HEK293T (cell line): ENCODE measurements at regions not wholly inside any gene's neighbourhood (a gene's known extent, or its start where the extent isn't known, plus 50 kb on each side); places are given as distances from the start of the nearest gene placed in this dataset.

Experiments
- CTCF ChIA-PET: fragments of 350-600 bp; formaldehyde crosslinking; extraction: SDS; loops from one replicate; lab custom pipeline; 2021; ENCODE audit warnings: antibody characterized with exemption, inconsistent platforms; lab: Yijun Ruan, JAX
- POLR2A ChIA-PET: fragments of 350-600 bp; formaldehyde crosslinking; extraction: SDS; loops from one replicate; lab custom pipeline; 2020; ENCODE audit warnings: antibody characterized with exemption, inconsistent platforms; lab: Yijun Ruan, JAX
- DNase-seq: peaks from one replicate; pipeline ENCODE4 v3.0.0; 2012; ENCODE audit warnings: mixed read lengths; ENCODE audit errors: extremely low spot score
- ARNT ChIP-seq: fragments of 450-650 bp; IDR thresholded peaks from 2 replicates; pipeline ENCODE4 v1.6.1; 2017; ENCODE audit warnings: mild to moderate bottlenecking
- BHLHE40 ChIP-seq: fragments of 450-650 bp; IDR thresholded peaks from 2 replicates; pipeline ENCODE4 v1.6.1; 2016; ENCODE audit warnings: mild to moderate bottlenecking, moderate library complexity, borderline replicate concordance
- CTBP1 ChIP-seq: fragments of 450-650 bp; IDR thresholded peaks from 2 replicates; pipeline ENCODE4 v1.6.1; 2016; ENCODE audit warnings: borderline replicate concordance
- ELF4 ChIP-seq: fragments of 450-650 bp; IDR thresholded peaks from 2 replicates; pipeline ENCODE4 v1.6.1; 2017; ENCODE audit warnings: antibody characterized with exemption
- FOXA1 ChIP-seq: fragments of 450-650 bp; IDR thresholded peaks from 2 replicates; pipeline ENCODE4 v1.6.1; 2016; ENCODE audit warnings: mild to moderate bottlenecking
- FOXK2 ChIP-seq: fragments of 450-650 bp; IDR thresholded peaks from 2 replicates; pipeline ENCODE4 v1.6.1; 2016; ENCODE audit warnings: mild to moderate bottlenecking
- FOXM1 ChIP-seq: fragments of 450-650 bp; IDR thresholded peaks from 2 replicates; pipeline ENCODE4 v1.6.1; 2017; ENCODE audit warnings: mild to moderate bottlenecking, borderline replicate concordance
- HDGF ChIP-seq: fragments of 450-650 bp; IDR thresholded peaks from 2 replicates; pipeline ENCODE4 v1.6.1; 2017; ENCODE audit warnings: antibody characterized with exemption, borderline replicate concordance
- L3MBTL2 ChIP-seq: fragments of 450-650 bp; conservative IDR thresholded peaks from 2 replicates; pipeline ENCODE4 v1.6.1; 2016; ENCODE audit warnings: mild to moderate bottlenecking
- LEF1 ChIP-seq: fragments of 450-650 bp; IDR thresholded peaks from 2 replicates; pipeline ENCODE4 v1.6.1; 2017; ENCODE audit warnings: mild to moderate bottlenecking, borderline replicate concordance
- NFRKB ChIP-seq: fragments of 450-650 bp; IDR thresholded peaks from 2 replicates; pipeline ENCODE4 v1.6.1; 2016; ENCODE audit warnings: mild to moderate bottlenecking, moderate library complexity
- SP1 ChIP-seq: fragments of 450-650 bp; IDR thresholded peaks from 2 replicates; pipeline ENCODE4 v1.6.1; 2017
- SUZ12 ChIP-seq: fragments of 450-650 bp; IDR thresholded peaks from 2 replicates; pipeline ENCODE4 v1.6.1; 2016; ENCODE audit warnings: mild to moderate bottlenecking
- TARDBP ChIP-seq: fragments of 450-650 bp; IDR thresholded peaks from 2 replicates; pipeline ENCODE4 v1.6.1; 2016
- ZNF384 ChIP-seq: fragments of 450-650 bp; IDR thresholded peaks from 2 replicates; pipeline ENCODE4 v1.6.1; 2016
- TF ChIP-seq, protein P1 (sequence below): fragments of 450-650 bp; IDR thresholded peaks from 2 replicates; pipeline ENCODE4 v1.6.1; 2016

DNA sequence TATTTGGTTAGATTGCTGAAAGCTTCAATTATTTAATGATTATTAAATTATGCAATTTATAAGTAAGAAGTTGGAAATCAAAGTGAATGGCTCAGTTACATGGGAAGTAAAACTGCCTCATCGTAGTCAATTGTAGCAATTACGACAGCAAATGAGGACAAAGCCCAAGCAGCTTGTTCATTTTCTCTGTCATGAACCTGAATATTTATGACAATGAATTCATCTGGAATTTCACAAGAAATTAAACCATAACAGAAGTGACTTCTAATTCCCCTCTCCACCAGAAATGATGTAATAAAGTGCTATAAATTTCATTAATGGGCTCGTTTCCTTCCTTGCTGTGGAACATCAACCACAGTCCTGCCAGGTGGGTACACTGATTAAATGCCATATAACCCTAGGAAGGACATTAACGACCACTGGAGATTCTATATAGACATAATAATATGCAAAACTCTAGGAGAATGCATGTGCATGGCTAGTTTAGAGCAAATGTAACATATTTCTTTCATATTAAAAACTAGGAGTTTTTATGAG is 273.8 kb upstream of the DCBLD2 start:
- no peak for DNase-seq
- TF ChIP-seq SP1, result no peak
- TF ChIP-seq FOXM1, result no peak
- TF ChIP-seq ZNF384, result no peak
- ChIA-PET CTCF (no interaction called here), POLR2A (interaction anchor here (0.6 kb wide), 1 partner anchor 351 kb away, joined by 4 read pairs; no protein-coding TSS in a partner anchor)

DNA sequence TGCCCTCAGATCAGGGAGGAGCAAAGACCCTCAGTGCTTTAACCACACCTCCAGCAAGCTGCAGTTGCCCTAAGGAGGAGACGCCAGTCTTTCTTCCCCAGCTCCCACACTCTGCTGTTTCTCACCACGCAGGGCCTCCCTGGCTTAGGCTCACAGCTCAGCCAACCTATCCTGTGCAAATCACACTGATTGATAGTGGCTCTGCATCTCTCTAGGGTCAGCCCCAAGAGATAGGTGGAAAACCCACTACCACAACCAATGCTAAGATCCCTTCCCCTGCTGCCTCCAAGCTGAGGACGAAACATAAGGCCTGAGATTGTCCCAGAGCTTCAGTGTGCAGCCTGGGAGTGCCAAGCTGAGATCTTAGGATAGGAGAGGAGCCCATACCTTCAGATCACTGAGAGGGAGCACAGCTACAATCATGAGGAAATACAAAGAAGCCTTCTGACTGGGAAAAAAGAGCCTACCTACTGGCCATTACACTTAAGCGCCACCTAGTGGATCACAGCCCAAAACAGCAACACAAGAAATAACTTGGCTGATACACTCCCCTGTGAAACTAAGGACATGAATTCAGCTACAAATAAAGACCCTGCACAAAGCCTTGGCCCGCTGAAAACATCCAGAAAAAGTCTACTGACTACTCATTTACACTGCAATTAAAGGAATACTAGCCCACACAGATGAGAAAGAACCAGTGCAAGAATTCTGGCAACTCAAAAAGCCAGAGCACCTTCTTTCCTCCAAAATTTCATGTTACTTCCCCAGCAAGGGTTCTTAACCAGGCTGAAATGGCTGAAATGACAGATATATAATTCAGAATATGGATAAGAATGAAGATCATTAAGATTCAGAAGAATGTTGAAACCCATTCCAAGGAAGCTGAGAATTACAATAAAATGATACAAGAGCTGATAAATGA is 271.5 kb upstream of the DCBLD2 start:
- POLR2A ChIA-PET, result no interaction called here

DNA sequence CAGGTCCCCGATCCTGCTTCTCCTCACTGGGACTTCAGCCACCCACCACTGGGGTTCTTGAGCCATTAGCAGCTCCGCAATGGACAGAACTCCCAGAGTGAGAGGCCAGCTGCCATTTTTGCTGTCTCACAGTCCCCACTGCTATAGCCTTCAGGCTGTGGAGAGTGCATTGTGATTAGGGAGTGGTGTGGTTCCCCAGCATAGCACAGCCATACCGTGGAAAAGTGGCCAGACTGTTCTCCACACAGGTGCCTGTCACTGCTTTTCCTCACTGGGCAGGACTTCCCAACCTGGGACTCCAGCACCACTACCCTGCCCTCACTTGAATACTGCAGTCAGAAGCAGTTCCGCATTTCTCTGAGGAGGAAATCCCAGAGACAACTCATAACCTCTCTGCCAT is 270.3 kb upstream of the DCBLD2 start:
- POLR2A ChIA-PET, result no interaction called here
- DNase-seq, result no peak
- CTCF ChIA-PET, result no interaction called here
- TF ChIP-seq CTBP1, result no peak
- TF ChIP-seq, protein P1, sequence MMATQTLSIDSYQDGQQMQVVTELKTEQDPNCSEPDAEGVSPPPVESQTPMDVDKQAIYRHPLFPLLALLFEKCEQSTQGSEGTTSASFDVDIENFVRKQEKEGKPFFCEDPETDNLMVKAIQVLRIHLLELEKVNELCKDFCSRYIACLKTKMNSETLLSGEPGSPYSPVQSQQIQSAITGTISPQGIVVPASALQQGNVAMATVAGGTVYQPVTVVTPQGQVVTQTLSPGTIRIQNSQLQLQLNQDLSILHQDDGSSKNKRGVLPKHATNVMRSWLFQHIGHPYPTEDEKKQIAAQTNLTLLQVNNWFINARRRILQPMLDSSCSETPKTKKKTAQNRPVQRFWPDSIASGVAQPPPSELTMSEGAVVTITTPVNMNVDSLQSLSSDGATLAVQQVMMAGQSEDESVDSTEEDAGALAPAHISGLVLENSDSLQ, result no peak
- TF ChIP-seq HDGF, result no peak
- TF ChIP-seq ELF4, result no peak
- TF ChIP-seq SUZ12, result no peak
- no peak for TF ChIP-seq ARNT
- no peak for TF ChIP-seq FOXM1
- no peak for TF ChIP-seq ZNF384

More for the DNA sequence above, 271.5 kb upstream of the DCBLD2 start:
- CTCF ChIA-PET, result interaction anchor here (0.6 to 1.7 kb wide), 8 partner anchors 10 to 959 kb away, joined by 3 to 9 read pairs (median 3); no protein-coding TSS in a partner anchor
- peak; percentile 45 for DNase-seq
- TF ChIP-seq SP1 (no peak), ELF4 (no peak), ARNT (no peak), LEF1 (no peak), SUZ12 (no peak), NFRKB (no peak), L3MBTL2 (no peak), TARDBP (no peak), CTBP1 (no peak), FOXM1 (no peak), HDGF (no peak), FOXK2 (no peak), FOXA1 (no peak), ZNF384 (no peak)
- TF ChIP-seq, protein P1, result no peak

DNA sequence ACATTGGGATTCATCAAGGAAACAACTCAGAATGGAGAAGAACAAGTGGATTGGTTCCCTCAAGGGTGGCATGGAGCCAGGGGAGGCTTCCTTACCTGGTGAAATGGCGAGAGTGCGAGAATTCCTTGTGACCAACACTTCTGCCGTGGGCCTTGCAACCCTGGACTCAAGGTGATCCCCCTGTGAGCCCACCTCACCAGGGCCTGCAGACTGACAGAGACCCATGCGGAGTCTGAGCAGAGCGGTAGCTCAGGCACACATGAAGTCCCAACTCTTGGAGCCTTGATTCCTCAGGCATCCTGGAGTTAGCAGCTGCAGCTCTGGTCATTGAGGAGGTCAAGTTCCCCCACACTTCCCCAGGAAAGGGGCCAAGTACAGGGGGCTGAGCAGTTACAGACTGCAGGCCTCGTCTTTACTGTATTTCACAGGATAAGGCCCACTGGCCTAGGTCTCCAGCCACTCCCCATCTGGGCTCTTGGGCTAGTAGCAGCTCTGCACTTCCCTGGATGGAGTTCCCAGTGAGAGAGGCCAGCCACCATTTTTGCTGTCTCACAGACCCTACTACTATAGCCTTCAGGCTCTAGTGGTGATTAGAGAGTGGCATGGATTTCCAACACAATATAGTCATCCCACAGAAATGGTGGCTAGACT is 269.5 kb upstream of the DCBLD2 start:
- no peak for DNase-seq
- TF ChIP-seq NFRKB (no peak), FOXK2 (no peak), ZNF384 (no peak), LEF1 (no peak), TARDBP (no peak), FOXA1 (no peak), CTBP1 (no peak), SUZ12 (no peak)
- TF ChIP-seq, protein P1, result no peak
- ChIA-PET POLR2A (no interaction called here), CTCF (no interaction called here)

DNA sequence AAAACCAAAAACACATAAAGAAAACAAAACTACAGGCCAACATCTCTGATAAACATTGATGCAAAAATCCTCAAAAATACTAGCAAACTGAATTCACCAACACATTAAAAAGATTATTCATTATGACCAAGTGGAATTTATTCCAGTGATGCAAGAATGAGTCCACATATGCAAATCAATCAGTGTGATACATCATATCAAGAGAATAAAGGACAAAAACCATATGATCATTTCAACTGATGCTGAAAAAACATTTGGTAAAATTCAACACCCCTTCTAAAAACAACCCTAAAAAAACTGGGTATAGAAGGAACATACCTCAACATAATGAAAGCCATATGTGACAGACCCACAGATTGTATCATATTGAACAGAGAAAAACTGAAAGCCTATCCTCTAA is 265.6 kb upstream of the DCBLD2 start:
- DNase-seq, result no peak
- CTCF ChIA-PET, result no interaction called here
- TF ChIP-seq FOXA1 (no peak), CTBP1 (no peak), L3MBTL2 (no peak), FOXM1 (no peak), ARNT (no peak), ZNF384 (no peak), BHLHE40 (no peak), FOXK2 (no peak), LEF1 (no peak), SUZ12 (no peak)
- TF ChIP-seq, protein P1, result no peak
- POLR2A ChIA-PET, result no interaction called here
